ENCODE measurements at regions not wholly inside any gene's neighbourhood (a gene's known extent, or its start where the extent isn't known, plus 50 kb on each side); places are given as distances from the start of the nearest gene placed in this dataset.

DNA sequence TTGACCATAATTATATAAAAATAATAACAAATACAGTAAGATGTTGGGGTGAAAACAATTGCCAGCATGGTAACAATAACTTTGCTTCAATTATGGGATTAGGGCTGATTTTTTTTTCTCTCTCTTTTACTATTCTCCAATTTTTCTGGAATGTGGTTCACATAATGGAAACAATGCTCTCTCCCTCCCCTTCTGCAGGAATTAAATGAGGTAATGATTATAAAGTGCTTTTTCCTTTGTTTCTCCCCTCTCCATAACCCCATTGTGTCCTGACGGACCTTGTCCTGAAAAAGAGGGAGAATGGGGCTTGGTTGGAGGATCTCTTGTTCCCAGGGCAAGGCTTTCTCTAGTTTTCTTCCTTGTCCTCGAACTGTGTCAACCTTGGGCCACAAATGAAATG, 234.0 kb upstream of the ZNF32 start:
- DNase-seq (ENCODE audit: low read depth): no peak
- TF ChIP-seq, protein P1, sequence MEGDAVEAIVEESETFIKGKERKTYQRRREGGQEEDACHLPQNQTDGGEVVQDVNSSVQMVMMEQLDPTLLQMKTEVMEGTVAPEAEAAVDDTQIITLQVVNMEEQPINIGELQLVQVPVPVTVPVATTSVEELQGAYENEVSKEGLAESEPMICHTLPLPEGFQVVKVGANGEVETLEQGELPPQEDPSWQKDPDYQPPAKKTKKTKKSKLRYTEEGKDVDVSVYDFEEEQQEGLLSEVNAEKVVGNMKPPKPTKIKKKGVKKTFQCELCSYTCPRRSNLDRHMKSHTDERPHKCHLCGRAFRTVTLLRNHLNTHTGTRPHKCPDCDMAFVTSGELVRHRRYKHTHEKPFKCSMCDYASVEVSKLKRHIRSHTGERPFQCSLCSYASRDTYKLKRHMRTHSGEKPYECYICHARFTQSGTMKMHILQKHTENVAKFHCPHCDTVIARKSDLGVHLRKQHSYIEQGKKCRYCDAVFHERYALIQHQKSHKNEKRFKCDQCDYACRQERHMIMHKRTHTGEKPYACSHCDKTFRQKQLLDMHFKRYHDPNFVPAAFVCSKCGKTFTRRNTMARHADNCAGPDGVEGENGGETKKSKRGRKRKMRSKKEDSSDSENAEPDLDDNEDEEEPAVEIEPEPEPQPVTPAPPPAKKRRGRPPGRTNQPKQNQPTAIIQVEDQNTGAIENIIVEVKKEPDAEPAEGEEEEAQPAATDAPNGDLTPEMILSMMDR (IDR thresholded peaks at IDR 0.05; ENCODE audit: low read length, missing control alignments): no peak
- no peak overlapping the region for H3K4me3 ChIP-seq (replicated peaks; ENCODE audit: low read depth, low read length)

DNA sequence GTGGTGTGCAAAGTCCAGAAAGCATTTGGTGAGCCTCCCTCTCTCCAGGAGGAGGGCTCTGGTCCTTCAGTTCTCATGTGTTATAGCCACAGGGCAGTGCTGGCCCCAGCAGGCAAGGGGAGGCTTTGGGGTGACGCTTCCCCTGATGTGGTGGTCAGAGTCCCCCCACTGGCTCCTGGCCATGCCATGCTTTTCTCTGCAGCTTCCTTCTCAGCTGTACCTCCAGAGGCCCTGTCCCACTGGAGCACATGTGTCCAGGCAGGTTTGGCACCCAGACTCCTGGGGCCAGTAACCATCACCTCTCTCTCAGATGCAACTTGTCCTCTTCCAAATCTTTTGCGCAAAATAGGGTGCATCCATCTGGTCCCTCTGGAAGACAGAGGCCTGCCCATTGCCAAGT, 233.0 kb upstream of the ZNF32 start:
- TF ChIP-seq, protein P1 (IDR thresholded peaks at IDR 0.05; ENCODE audit: low read length, missing control alignments): no peak
- no peak overlapping the region for H3K4me3 ChIP-seq (replicated peaks; ENCODE audit: low read depth, low read length)
- DNase-seq (ENCODE audit: low read depth): no peak

DNA sequence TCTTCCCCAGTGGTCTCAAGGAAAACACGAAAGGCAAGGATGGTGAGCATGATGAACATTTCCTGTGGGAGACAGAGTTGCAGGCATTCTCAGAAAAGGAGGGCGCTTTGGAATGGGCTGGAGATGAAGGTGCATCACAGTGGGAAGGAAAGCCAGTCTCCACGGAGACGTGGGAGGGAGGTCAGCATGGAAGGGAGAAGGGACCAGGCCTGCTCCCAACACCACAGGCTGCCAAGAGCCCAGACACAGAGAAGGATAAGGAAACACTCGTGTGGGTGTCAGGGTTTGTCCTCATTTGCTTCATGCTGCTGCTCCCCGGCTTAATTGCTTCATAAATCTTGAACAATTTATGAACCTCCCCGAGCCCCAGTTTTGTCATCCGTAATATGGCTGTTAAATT, 231.5 kb upstream of the ZNF32 start:
- no peak for DNase-seq (ENCODE audit: low read depth)
- TF ChIP-seq, protein P1 (IDR thresholded peaks at IDR 0.05; ENCODE audit: low read length, missing control alignments): no peak
- no peak overlapping the region for H3K4me3 ChIP-seq (replicated peaks; ENCODE audit: low read depth, low read length)

DNA sequence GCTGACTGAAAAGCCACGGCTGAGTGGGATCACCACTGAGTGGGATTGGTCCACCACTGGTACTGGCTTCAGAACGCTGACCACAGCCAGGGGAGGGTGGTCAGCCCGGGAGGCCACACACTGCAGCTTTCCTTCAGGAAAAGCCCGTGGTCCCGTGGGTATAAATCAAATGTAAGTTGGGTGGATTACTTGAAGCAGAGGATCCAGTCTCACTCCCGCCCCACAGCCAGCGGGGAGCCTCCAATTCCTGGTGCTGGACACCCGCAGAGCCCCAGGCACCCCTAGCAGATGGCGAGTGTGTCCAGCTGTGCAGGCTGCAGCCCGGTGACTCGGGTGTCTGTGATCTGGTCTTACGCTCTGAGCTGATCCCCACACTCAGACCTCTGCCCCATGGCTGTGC, 231.1 kb upstream of the ZNF32 start:
- H3K4me3 ChIP-seq (replicated peaks; ENCODE audit: low read depth, low read length): no peak overlapping the region
- TF ChIP-seq, protein P1 (IDR thresholded peaks at IDR 0.05; ENCODE audit: low read length, missing control alignments): no peak
- DNase-seq (ENCODE audit: low read depth): no peak

DNA sequence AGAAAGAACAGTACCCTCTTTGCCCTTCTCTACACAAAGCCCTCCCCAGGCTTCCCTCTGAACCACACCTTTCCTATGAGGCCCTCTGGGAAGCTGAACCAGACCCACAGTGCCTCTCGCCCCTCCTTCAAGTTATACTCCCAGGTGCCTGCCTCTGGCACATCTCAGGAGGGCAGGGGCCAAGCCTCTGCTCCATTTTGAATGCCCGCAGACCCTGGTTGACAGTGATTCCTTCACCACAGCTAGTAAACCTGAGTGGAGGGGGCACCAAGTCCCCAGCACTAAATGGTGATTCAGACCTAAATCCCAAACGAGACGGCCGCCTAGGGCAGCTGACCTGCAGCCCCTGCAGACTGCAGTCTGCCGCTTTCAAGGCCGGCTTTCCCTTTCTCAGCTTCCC, 230.5 kb upstream of the ZNF32 start:
- DNase-seq (ENCODE audit: low read depth): no peak
- TF ChIP-seq, protein P1 (IDR thresholded peaks at IDR 0.05; ENCODE audit: low read length, missing control alignments): no peak
- no peak overlapping the region for H3K4me3 ChIP-seq (replicated peaks; ENCODE audit: low read depth, low read length)

DNA sequence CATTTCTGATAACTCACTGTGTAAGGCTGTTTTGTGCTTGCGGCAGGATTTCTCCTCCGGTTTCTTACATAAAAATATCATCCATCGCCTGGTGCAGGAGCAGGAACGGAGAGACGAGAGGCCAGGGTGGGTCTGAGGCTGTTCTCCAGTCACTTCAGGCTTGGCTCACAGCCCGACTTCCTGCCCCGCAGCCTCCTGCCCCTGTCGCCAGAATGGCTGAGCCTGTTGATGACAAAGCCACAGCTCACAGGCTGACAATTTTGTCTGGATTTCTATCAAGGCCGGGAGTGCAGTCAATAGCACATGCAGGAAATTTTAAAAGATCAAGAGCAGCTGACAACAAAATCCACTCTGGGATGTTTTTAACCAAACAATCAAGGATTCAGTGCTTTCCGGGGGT, 229.7 kb upstream of the ZNF32 start:
- H3K4me3 ChIP-seq (replicated peaks; ENCODE audit: low read depth, low read length): no peak overlapping the region
- no peak for DNase-seq (ENCODE audit: low read depth)
- TF ChIP-seq, protein P1 (IDR thresholded peaks at IDR 0.05; ENCODE audit: low read length, missing control alignments): no peak

DNA sequence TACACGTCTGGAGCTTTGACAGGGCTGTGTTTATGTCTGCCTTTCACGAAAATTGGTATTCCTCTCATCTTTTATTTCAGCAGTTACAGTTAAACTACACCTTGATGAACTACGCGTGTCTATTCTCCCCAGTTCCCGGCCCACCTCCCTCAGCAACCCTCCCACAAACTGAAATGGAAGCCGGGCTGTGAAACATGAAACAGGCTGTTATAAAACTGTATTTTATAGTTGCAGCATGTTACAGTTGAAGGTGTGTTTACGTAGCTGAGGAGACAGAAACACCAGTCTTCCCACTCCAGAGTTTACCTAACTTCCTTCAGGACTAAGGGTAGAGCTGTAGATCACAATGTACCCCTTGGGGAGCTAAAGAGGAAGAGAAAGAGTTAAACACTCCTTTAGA, 228.3 kb upstream of the ZNF32 start:
- TF ChIP-seq, protein P1 (IDR thresholded peaks at IDR 0.05; ENCODE audit: low read length, missing control alignments): no peak
- H3K4me3 ChIP-seq (replicated peaks; ENCODE audit: low read depth, low read length): no peak overlapping the region
- no peak for DNase-seq (ENCODE audit: low read depth)

Measured in fibroblast of pulmonary artery (primary cell).